Osteoblast (primary cell): ENCODE measurements at regions not wholly inside any gene's neighbourhood (a gene's known extent, or its start where the extent isn't known, plus 50 kb on each side); places are given as distances from the start of the nearest gene placed in this dataset.

Experiments
- DNase-seq: peaks from one replicate; pipeline ENCODE4 v3.0.0; 2011; ENCODE audit warnings: low spot score, mixed read lengths; ENCODE audit not compliant: insufficient read length; ENCODE audit errors: missing footprints
- H2AFZ ChIP-seq: 2 replicates; pipeline ENCODE4 v1.6.0; 2011; ENCODE audit warnings: mild to moderate bottlenecking, low read length
- H3K27ac ChIP-seq: 2 replicates; pipeline ENCODE4 v1.5.1; 2011; ENCODE audit warnings: mild to moderate bottlenecking, low read depth, low read length, moderate library complexity
- H3K27me3 ChIP-seq: 2 replicates; pipeline ENCODE4 v1.6.0; 2012; ENCODE audit warnings: mild to moderate bottlenecking, control low read depth, inconsistent platforms, low read length, moderate library complexity; ENCODE audit not compliant: insufficient read depth
- H3K36me3 ChIP-seq: 2 replicates; pipeline ENCODE4 v1.5.1; 2011; ENCODE audit warnings: mild to moderate bottlenecking, low read length, control low read depth, moderate library complexity; ENCODE audit not compliant: insufficient read depth
- H3K4me1 ChIP-seq: 2 replicates; pipeline ENCODE4 v1.5.1; 2011; ENCODE audit warnings: mild to moderate bottlenecking, low read length, control low read depth, moderate library complexity; ENCODE audit not compliant: insufficient read depth
- H3K4me2 ChIP-seq: 2 replicates; pipeline ENCODE4 v1.6.0; 2011; ENCODE audit warnings: mild to moderate bottlenecking, low read length; ENCODE audit not compliant: insufficient read depth
- H3K4me3 ChIP-seq: fragments of 200-600 bp; sonication (generic); 3 replicates; pipeline ENCODE4 v1.5.1; 2012; ENCODE audit warnings: mild to moderate bottlenecking, low read length, inconsistent platforms; ENCODE audit not compliant: insufficient read depth
- H3K79me2 ChIP-seq: 2 replicates; pipeline ENCODE4 v1.6.0; 2012; ENCODE audit warnings: mild to moderate bottlenecking, low read length, control low read depth, inconsistent platforms; ENCODE audit not compliant: insufficient read depth
- H3K9me3 ChIP-seq: 2 replicates; pipeline ENCODE4 v1.5.1; 2011; ENCODE audit warnings: low read depth, low read length, control low read depth
- H4K20me1 ChIP-seq: 2 replicates; pipeline ENCODE4 v1.6.0; 2012; ENCODE audit warnings: mild to moderate bottlenecking, low read length, control low read depth; ENCODE audit not compliant: insufficient read depth
- CTCF ChIP-seq: IDR thresholded peaks from 2 replicates; pipeline ENCODE4 v1.5.1; 2011; ENCODE audit warnings: mild to moderate bottlenecking, low read depth, low read length, moderate library complexity; ENCODE audit errors: extremely low read depth

DNA sequence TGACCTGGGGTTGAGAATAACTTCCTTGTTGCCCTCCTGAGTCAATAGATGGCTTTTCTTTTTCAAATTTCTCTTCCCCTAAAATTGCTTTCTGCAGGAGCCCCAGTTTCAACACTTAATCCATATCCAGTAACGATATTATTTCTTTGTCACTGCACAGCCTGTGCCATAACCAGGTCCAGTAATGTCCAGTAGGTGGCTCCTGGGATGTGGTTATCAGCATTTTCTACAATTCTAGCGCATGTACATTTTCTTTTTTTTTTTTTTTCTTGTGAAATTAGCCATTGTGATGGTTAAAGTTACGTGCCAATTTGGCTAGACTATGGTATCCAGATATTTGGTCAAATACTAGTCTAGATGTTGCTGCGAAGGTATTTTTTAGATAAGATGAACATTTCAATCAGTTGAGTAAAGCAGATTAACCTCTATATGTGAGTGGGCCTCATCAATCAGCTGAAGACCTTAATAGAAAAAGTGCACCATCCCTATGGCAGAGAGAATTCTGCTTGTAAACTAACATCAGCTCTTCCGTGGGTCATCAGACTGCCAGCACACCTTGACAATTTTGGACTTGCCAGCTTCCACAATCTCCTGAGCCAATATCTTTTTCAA lies 72.9 kb upstream of the SCG2 start:
- TF ChIP-seq CTCF: peak; percentile 75
- no peak overlapping the region for H2AFZ ChIP-seq
- DNase-seq: peak; percentile 67

GRCh38 chr2:223669453-223670225 lies 67.5 kb upstream of the SCG2 start:
- no peaks in the 10 kb centered on the region for H4K20me1 ChIP-seq
- peaks cover 5% of the 10 kb centered on the region for H3K27me3 ChIP-seq
- peak overlapping the region; percentile 32 for H3K27ac ChIP-seq
- peaks cover 16% of the 10 kb centered on the region for H3K4me1 ChIP-seq
- no peak for DNase-seq
- H3K4me2 ChIP-seq: no peak overlapping the region
- H3K4me3 ChIP-seq: no peak overlapping the region
- H3K79me2 ChIP-seq: no peaks in the 10 kb centered on the region
- no peak overlapping the region for H2AFZ ChIP-seq
- no peaks in the 10 kb centered on the region for H3K9me3 ChIP-seq
- TF ChIP-seq CTCF: no peak
- H3K36me3 ChIP-seq: no peaks in the 10 kb centered on the region

More for the DNA sequence above, 72.9 kb upstream of the SCG2 start:
- H3K9me3 ChIP-seq: no peaks in the 10 kb centered on the region
- H4K20me1 ChIP-seq: no peaks in the 10 kb centered on the region
- no peaks in the 10 kb centered on the region for H3K79me2 ChIP-seq
- H3K4me3 ChIP-seq: no peak overlapping the region
- H3K4me2 ChIP-seq: no peak overlapping the region
- H3K36me3 ChIP-seq: no peaks in the 10 kb centered on the region
- H3K27me3 ChIP-seq: no peaks in the 10 kb centered on the region
- H3K4me1 ChIP-seq: peaks cover 2% of the 10 kb centered on the region
- no peak overlapping the region for H3K27ac ChIP-seq

- H3K36me3 ChIP-seq: no peaks in the 10 kb centered on the region
- peaks cover 5% of the 10 kb centered on the region for H3K27me3 ChIP-seq
- no peaks in the 10 kb centered on the region for H3K9me3 ChIP-seq
- no peaks in the 10 kb centered on the region for H3K79me2 ChIP-seq
- TF ChIP-seq CTCF: no peak
- no peak overlapping the region for H3K4me3 ChIP-seq
- peak overlapping the region; percentile 14 for H3K4me2 ChIP-seq
- peaks cover 16% of the 10 kb centered on the region for H3K4me1 ChIP-seq
- peak overlapping the region; percentile 1 for H2AFZ ChIP-seq
- no peaks in the 10 kb centered on the region for H4K20me1 ChIP-seq
- DNase-seq: no peak
- peak overlapping the region; percentile 22 for H3K27ac ChIP-seq
Measured at GRCh38 chr2:223668302-223668998, 66.3 kb upstream of the SCG2 start.
